Neural progenitor cell (in vitro differentiated cells): ENCODE measurements at regions not wholly inside any gene's neighbourhood (a gene's known extent, or its start where the extent isn't known, plus 50 kb on each side); places are given as distances from the start of the nearest gene placed in this dataset.

Experiments used
- DNase-seq: peaks from one replicate; pipeline ENCODE4 v3.0.0-alpha.2; 2016; ENCODE audit warnings: low spot score
- H2AFZ ChIP-seq: fragments of 200-600 bp; sonication (generic); replicated peaks from 2 replicates; pipeline ENCODE4 v1.6.1; 2016; ENCODE audit warnings: antibody characterized with exemption
- H3F3A ChIP-seq: fragments of 200-600 bp; sonication (generic); 2 replicates; pipeline ENCODE4 v1.6.1; 2016; ENCODE audit warnings: antibody characterized with exemption, low read depth
- H3K27ac ChIP-seq: fragments of 200-600 bp; sonication (generic); 2 replicates; pipeline ENCODE4 v1.5.1; 2016; ENCODE audit warnings: mild to moderate bottlenecking
- H3K27me3 ChIP-seq: fragments of 200-600 bp; sonication (generic); 2 replicates; pipeline ENCODE4 v1.6.1; 2016; ENCODE audit warnings: mild to moderate bottlenecking, moderate library complexity
- H3K36me3 ChIP-seq: fragments of 200-600 bp; sonication (generic); 2 replicates; pipeline ENCODE4 v1.5.1; 2016
- H3K4me1 ChIP-seq: fragments of 200-600 bp; sonication (generic); 2 replicates; pipeline ENCODE4 v1.6.1; 2016; ENCODE audit warnings: mixed run types
- H3K4me2 ChIP-seq: fragments of 200-600 bp; sonication (generic); 2 replicates; pipeline ENCODE4 v1.6.1; 2016
- H3K4me3 ChIP-seq: fragments of 200-600 bp; sonication (generic); 2 replicates; pipeline ENCODE4 v1.5.1; 2016
- H3K79me2 ChIP-seq: fragments of 200-600 bp; sonication (generic); 2 replicates; pipeline ENCODE4 v1.6.1; 2016; ENCODE audit warnings: low read depth
- H3K9ac ChIP-seq: fragments of 200-600 bp; sonication (generic); 2 replicates; pipeline ENCODE4 v1.6.1; 2016
- H3K9me3 ChIP-seq: fragments of 200-600 bp; sonication (generic); 2 replicates; pipeline ENCODE4 v1.5.1; 2016; ENCODE audit warnings: low read depth
- H4K20me1 ChIP-seq: fragments of 200-600 bp; sonication (generic); 2 replicates; pipeline ENCODE4 v1.6.1; 2016; ENCODE audit warnings: low read depth
- H3K27ac Mint-ChIP-seq: 3 replicates; pipeline ENCODE4 v1.8.0; 2021; ENCODE audit warnings: mixed read lengths
- H3K27me3 Mint-ChIP-seq: 2 replicates; pipeline ENCODE4 v1.8.0; 2022; ENCODE audit warnings: low read depth, mild to moderate bottlenecking, inconsistent platforms, moderate library complexity, mixed read lengths; ENCODE audit not compliant: insufficient read depth
- H3K36me3 Mint-ChIP-seq: 3 replicates; pipeline ENCODE4 v1.8.0; 2021; ENCODE audit warnings: mixed read lengths
- H3K4me1 Mint-ChIP-seq: 3 replicates; pipeline ENCODE4 v1.8.0; 2021; ENCODE audit warnings: mixed read lengths
- H3K4me3 Mint-ChIP-seq: 3 replicates; pipeline ENCODE4 v1.8.0; 2021; ENCODE audit warnings: mild to moderate bottlenecking, moderate library complexity, mixed read lengths
- H3K9me3 Mint-ChIP-seq: 3 replicates; pipeline ENCODE4 v1.8.0; 2020; ENCODE audit warnings: mixed read lengths
- CTCF ChIP-seq: fragments of 200-600 bp; sonication (generic); IDR thresholded peaks from 2 replicates; pipeline ENCODE4 v1.5.1; 2017; ENCODE audit warnings: antibody characterized with exemption, mild to moderate bottlenecking
- EZH2 ChIP-seq: fragments of 200-600 bp; sonication (generic); IDR thresholded peaks from 2 replicates; pipeline ENCODE4 v1.6.1; 2017; ENCODE audit warnings: antibody characterized with exemption, mild to moderate bottlenecking, moderate library complexity
- EZH2phosphoT487 ChIP-seq: fragments of 200-600 bp; sonication (generic); IDR thresholded peaks from 2 replicates; pipeline ENCODE4 v1.6.1; 2017; ENCODE audit warnings: antibody characterized with exemption

- Mint-ChIP-seq H3K36me3 (no peaks in the 10 kb centered on the region), H3K27me3 (no peaks in the 10 kb centered on the region), H3K27ac (no peak overlapping the region), H3K4me3 (no peak overlapping the region), H3K4me1 (peaks cover 8% of the 10 kb centered on the region), H3K9me3 (peaks cover 2% of the 10 kb centered on the region)
- Histone ChIP-seq H3K79me2 (no peaks in the 10 kb centered on the region), H4K20me1 (no peaks in the 10 kb centered on the region), H3K4me1 (peaks cover 4% of the 10 kb centered on the region), H3K27ac (no peak overlapping the region), H3K9ac (no peak overlapping the region), H3F3A (peaks cover 3% of the 10 kb centered on the region), H3K36me3 (no peaks in the 10 kb centered on the region), H3K9me3 (no peaks in the 10 kb centered on the region), H2AFZ (no peak overlapping the region), H3K4me2 (peak overlapping the region; percentile 52), H3K27me3 (no peaks in the 10 kb centered on the region), H3K4me3 (no peak overlapping the region)
- DNase-seq = peak; percentile 39
- TF ChIP-seq EZH2 (no peak), EZH2phosphoT487 (no peak), CTCF (peak; percentile 81)
Measured at GRCh38 chr4:186472948-186473347, 82.4 kb downstream of the MTNR1A start.

GRCh38 chr4:186471441-186471840, 83.9 kb downstream of the MTNR1A start:
- Histone ChIP-seq H3K4me1 (peaks cover 4% of the 10 kb centered on the region), H3F3A (peaks cover 3% of the 10 kb centered on the region), H2AFZ (no peak overlapping the region), H3K9me3 (no peaks in the 10 kb centered on the region), H3K4me2 (no peak overlapping the region), H3K27ac (no peak overlapping the region), H4K20me1 (no peaks in the 10 kb centered on the region), H3K4me3 (no peak overlapping the region), H3K79me2 (no peaks in the 10 kb centered on the region), H3K27me3 (no peaks in the 10 kb centered on the region), H3K9ac (no peak overlapping the region), H3K36me3 (no peaks in the 10 kb centered on the region)
- no peak overlapping the region for H3K27ac Mint-ChIP-seq
- no peak for DNase-seq
- no peaks in the 10 kb centered on the region for H3K36me3 Mint-ChIP-seq
- peaks cover 2% of the 10 kb centered on the region for H3K9me3 Mint-ChIP-seq
- H3K4me1 Mint-ChIP-seq = peaks cover 8% of the 10 kb centered on the region
- no peaks in the 10 kb centered on the region for H3K27me3 Mint-ChIP-seq
- H3K4me3 Mint-ChIP-seq = no peak overlapping the region
- TF ChIP-seq CTCF (no peak), EZH2 (no peak), EZH2phosphoT487 (no peak)

- H2AFZ ChIP-seq = no peak overlapping the region
- no peaks in the 10 kb centered on the region for H4K20me1 ChIP-seq
- H3K9ac ChIP-seq = no peak overlapping the region
- Mint-ChIP-seq H3K27ac (no peak overlapping the region), H3K9me3 (no peaks in the 10 kb centered on the region), H3K4me1 (no peaks in the 10 kb centered on the region), H3K36me3 (no peaks in the 10 kb centered on the region), H3K4me3 (no peak overlapping the region), H3K27me3 (no peaks in the 10 kb centered on the region)
- no peak overlapping the region for H3K4me3 ChIP-seq
- H3K27ac ChIP-seq = no peak overlapping the region
- H3K27me3 ChIP-seq = no peaks in the 10 kb centered on the region
- no peaks in the 10 kb centered on the region for H3K36me3 ChIP-seq
- H3K4me1 ChIP-seq = peaks cover 3% of the 10 kb centered on the region
- DNase-seq = no peak
- H3K79me2 ChIP-seq = no peaks in the 10 kb centered on the region
- no peak overlapping the region for H3K4me2 ChIP-seq
- no peak for TF ChIP-seq EZH2phosphoT487
- TF ChIP-seq CTCF = no peak
- TF ChIP-seq EZH2 = no peak
- H3K9me3 ChIP-seq = no peaks in the 10 kb centered on the region
- H3F3A ChIP-seq = no peaks in the 10 kb centered on the region
Measured at GRCh38 chr4:186458050-186458449, 97.3 kb downstream of the MTNR1A start.
